ENCODE measurements at regions not wholly inside any gene's neighbourhood (a gene's known extent, or its start where the extent isn't known, plus 50 kb on each side); places are given as distances from the start of the nearest gene placed in this dataset.

DNA sequence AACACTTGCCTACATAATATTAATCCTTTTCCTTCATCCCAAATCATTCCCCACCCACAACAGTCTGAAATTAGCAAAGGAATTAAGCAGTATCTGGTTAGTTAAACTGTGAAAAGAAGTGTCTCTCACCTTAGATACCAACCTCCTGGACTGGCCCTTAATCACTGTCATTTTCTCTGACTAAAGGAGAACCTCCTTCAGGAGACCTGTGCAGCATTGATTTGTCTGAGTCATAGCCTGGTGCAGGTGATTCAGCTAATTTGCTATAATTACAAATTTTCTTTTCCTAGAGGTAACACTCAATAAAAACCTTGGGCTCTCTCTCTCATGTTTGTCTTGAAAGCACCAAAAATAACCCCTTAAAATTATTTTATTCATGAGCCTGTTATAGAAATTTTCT, 279.8 kb upstream of the SEMA6D start:
- DNase-seq = no peak

DNA sequence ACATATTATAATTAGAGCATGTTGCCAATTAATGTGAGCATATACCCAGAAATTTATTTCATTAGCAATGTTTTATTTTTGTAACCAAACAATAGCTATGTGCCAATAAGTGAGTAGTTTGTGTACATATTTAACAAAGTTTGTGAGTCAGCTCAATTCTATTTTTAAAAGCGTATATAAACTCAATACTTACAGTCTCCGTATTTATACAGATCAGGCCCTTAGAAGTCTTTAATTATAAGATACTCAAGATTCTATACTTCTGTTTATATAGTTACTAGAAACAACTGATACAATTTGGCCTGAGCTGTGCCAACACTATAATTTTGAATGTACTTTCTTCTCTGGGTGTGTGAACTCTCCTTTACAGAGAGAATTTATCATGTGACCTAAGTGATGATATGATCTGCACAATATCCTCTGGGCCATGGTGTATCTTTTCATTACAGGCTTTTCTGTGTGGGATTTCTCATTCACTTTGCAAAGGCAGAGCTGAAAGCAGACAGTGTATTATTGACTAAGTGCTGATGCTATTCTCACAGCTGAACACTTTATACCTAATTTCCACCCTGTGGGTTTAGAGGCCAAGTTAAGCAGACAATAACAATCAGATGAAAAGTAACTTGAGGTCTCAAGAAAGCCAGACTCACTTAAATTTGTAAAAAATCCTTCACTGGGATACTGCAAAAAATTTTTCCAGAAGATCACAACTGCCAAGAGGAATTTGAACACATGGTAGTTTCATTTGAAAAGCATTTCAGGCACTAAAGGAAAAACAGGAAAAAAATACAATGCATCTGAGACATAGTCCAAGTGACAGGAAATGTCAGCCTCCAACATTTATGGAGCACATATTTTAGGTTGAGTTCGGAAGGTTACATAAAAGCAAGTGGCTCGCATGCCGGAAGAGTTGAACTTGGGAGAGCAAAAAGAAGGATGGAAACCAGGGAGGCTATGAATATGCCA, 277.9 kb upstream of the SEMA6D start:
- DNase-seq = no peak

DNA sequence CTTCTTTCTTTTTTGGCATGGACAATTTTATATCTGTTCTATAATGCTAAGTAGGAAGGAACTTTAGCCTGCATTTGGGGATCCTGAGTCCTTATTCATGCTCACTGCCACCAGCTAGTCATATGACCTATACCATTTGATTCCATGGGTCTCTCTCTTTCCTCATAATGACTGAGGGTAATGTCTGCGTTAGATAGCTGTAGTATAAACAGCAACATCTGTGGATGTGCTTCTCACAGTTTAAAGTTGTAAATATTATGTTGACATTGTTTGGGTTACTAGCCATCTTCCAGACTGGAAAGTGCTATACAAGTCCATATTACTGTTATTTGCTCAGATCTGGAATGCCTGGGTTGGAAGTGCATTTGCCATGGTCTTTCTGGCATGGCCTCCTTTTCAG, 274.9 kb upstream of the SEMA6D start:
- DNase-seq = no peak

DNA sequence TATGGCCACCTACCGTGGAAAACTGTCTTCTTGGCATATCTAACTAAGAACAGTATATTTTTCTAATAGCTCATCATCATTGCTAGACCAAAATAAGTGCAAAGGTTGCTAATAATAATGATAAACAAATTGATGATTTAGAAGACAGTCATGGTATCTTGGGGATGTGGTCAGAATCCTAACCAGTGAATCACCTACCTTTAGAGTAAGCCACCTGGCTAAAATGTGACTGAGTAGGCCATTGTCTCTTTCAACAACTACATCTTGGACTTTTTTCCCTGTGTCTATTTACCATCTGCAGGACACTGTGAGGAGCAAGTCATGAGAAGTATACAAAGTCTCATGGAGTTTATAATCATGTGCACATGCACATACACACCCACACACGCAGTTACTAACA, 273.5 kb upstream of the SEMA6D start:
- no peak for DNase-seq

DNA sequence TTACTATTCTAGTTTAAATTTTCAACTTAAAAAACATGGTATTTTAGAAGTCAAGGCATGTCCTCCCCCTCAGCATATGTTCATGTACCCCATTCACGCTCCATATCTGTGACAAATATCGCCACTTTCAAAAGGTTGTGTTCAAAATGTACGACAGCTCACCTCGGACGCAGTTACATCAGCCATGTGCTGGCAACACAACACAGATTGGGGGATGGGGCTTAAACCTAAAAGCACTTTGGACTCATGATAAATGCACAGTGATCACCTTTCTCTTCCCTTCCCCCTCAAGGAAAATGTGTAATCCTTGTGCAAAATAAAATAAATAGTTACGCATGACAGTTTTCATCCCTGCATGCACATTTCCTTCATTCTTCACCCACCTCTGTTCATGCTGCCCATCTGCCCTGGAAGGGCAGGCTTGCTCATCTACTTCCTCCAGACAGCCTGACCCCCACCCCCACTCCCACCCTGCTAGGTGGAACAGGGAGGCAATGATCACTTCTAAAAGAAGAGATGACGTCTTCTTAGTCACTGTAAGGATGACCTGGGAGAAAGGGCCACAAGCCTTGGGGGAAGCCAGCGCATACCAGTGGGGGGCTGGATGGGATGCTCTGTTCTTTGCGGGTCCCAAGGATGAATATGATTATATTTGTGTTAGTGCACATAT, 271.4 kb upstream of the SEMA6D start:
- DNase-seq = no peak

DNA sequence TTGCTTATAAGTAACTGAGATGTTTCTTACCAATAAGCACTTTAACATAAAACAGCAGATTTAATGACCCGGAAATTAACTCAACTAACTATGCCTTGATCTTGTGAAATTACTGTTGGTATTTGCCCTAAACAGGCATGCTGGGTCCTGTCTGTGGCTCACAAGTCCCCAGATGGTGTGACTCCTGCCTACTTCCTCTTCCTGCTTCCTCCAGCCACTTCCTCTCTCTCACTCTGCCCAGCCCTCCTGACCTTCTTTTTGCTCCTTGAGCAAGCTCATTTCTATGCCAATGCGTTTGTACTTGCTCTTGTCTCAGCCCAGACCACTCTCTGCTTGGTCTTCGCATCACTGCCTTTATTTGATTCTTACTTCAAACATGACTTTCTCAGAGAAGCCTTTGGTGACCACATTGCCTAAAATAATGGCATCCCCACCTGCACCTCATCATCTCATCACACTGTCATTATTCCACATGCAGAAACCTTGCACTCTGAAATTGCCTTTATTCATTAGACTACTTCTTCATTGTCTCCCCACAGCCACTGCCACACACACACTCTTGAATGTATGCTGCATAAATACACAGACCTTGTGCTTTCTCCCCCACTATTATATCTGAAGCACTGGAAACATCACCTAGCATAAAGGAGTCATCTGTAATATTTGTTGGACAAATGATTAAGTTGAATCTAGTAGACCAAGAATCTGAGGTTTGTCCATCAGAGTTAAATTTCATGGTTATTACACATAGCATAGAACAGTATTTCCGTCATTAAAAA, 256.3 kb upstream of the SEMA6D start:
- DNase-seq = peak; percentile 74

DNA sequence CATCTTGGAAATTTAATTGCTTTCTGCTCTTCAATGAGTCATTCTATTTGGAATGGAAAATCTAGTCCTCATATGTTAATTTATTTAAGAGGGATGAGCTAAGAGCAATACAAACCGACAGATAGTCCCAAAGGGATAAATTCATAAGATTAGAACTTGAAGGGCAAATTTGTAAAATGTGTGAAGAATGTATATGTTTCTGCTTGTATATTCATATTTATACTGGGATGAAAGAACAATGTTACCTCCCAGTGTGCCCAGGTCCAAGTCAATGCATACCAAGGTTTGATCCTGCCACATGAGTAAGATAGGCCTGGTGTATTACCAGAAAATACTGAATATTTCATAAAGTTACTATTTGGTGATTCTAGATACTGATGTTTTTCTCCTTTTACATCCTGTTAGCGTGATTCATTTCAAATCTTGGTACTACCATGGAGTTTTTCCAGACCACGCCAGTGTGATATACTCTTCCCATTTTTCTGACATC, 255.6 kb upstream of the SEMA6D start:
- DNase-seq = no peak

DNA sequence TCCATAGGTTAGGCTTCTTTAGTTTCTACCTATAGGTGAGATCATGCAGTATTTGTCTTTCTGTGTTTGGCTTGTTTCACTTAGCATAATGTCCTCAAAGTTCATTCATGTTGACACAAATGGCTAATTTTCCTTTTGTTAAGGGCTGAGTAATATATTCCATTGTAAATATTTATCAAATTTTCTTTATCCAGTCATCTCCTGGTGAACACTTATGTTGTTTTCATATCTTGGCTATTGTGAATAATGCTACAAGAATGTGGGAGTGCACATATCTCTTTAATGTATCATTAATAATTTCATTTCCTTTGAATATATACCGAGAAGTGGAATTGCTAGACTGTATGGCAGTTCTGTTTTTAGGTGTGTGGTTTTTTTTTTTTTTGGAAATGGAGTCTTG, 250.9 kb upstream of the SEMA6D start:
- no peak for DNase-seq

DNA sequence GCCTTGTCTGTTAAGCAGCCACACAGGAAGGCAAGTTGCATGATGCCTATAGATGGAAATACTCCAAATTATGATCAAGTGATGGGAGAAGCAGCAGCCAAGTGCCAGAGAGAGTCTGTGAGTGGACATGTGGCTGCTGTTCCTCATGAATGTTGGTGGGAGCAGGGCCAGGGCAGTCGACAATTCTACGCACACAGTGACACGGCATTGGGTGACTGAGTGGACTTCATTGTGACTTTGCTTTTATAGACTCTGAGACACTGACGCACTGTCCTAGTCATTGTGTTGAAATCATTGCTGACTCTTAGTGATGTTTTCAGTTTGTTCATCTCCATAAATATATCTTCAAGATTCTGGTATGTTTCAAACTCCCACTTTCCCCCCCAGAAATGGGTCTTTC, 246.3 kb upstream of the SEMA6D start:
- no peak for DNase-seq

DNA sequence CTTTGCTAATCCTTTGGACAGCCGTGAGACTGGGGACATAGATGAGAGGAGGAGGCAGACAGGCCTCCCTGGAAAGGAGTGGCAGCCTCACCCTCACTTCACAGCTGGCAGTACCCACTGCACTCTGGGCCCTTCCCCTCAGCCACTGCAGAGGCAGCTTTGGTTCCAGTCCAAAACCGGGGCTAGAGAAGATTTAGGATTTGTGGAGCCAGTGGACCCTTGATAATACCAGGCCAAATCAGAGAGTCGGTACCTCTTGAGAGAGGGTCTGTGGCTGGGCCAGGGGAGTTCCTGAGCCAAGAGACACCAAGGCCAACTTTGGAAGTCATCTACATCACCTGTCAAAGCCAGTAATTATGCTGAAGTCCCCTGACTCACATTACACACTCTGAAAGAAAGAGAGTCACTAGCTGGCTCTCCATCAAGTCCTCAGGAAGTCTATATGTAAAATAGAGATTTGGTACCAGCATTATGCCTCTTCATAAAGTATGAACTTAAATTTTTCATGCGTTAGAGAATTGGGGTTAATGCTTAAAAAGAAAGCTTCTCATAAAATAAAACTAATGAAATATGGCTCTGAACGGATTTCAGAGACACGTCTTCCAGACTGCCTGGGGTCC, 244.1 kb upstream of the SEMA6D start:
- DNase-seq = no peak

DNA sequence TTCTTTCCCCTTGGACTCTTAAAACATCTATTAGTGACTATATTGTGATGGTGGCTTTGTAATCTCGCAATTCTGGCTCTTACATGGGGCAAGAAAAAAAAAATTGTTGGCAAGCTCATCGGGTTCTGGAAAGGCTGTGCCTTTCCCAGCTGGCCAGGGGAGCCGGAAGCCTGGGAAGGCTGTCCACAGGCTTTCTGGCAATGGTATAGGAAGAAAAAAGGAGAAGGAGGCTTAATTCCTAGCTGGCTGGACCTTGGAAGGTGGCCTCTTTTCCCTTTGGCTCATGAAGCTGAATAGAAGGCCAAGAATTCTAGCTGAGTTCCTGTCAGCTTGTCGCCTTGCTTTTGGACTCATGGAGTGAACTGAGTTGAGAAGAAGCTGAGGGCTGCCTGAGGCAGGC, 243.5 kb upstream of the SEMA6D start:
- DNase-seq = no peak

DNA sequence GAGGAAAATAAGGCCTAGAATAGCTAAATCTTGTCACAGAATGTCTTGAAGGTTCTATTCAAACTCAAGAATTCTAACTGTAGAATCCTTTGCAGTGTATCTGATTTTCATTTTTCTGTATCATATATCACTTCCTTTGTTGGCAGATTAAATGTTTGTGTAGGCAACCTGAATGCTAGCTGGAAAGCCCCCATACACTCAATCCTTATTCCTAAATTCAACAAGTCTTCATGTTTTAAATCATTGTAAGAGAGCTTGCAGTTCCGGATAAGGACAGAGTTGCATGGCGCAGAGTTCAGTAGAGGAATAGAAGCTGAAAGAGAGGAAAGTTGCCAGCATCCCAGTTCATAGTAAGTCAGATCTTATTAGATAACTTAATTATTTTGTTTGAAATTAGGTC, 242.0 kb upstream of the SEMA6D start:
- DNase-seq = no peak

DNA sequence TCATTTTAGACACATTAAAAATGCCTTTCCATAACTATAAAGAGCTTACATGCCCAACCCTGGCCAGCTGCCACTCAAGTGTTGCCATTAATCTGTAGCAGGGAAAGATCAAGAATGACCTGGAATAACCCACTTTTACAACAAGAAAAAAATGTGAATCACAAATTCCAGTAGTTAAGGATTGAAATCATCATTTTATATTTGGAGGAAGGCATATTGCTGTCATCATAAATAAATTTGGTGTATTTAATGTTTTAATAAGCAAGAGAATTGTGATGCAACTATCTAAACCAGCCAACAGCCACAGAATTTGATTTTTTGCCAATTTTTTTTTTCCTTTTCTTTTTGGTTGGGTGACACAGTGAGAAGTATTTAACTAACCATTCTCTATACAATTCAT, 240.0 kb upstream of the SEMA6D start:
- peak; percentile 54 for DNase-seq

DNA sequence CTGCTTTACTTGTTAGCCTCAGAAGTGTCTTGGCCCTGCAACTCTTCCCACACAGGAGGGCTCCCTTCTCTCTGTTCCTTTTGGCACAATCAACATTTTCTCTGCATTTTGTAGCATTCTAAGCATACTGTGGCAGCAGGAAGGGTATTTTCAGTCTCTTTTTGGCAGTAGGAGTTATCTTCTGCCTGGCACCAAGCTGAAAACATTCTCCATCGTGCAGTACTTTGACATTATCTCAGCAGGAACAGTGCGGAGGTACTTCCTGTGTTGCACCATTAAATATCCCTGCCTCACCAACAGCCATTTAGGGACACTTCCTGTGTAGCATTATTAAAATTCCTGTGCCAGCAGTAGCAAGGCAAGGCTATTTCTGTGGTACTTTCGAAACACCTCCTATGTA, 233.2 kb upstream of the SEMA6D start:
- peak; percentile 4 for DNase-seq

DNA sequence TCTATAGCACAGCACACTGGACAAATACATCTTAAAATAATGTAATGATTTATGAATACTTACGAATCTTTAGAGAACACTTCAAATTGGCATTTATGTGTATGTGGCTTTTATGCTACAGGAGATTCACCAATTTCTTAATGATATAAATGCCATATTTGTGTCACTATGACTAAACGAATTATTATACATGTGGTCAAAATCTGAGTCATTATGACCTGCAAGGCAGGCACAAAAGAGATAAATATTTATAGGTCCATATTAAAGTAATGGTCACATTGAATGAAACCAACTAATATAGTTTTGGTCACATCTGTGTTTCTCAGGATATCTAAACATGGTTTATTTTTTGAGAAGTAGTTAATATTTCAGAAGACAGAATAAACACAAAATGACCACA, 232.3 kb upstream of the SEMA6D start:
- DNase-seq = no peak

DNA sequence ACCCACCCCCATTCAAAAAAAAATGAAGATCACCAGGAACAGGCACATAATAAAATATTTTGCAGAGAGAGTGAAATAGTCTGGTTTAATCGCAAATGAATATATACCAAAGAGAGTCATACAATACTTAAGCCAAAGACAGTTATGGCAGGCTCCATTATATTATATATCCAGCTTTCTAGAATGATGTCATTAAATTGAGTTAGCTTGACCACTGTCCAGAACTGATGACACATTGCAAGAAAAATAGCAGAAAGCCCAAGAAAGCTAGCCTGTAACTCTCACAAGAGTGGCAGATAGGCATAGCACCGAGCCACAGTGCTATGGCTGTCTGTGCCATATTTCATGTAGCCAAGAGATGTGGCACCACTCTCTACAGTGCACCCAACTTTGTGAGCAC, 231.9 kb upstream of the SEMA6D start:
- DNase-seq = no peak

DNA sequence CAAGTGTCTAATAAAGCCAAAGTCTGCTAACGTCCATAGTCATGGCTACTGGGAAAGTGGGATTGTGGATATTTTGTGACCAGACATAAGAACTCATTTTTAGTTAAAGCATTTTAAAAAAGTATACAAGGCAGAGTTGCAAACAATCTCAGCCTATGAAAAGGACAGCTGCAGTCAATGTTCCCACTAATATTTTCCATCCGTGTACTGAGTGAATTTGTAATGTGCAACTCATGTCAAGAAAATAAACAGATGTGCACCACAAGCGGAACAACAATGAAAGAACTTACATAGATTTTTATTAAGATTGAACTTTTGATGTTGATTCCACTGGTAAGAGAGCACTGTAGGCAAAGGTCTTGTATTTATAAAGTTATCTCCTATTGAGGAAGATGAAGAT, 231.3 kb upstream of the SEMA6D start:
- DNase-seq = no peak

DNA sequence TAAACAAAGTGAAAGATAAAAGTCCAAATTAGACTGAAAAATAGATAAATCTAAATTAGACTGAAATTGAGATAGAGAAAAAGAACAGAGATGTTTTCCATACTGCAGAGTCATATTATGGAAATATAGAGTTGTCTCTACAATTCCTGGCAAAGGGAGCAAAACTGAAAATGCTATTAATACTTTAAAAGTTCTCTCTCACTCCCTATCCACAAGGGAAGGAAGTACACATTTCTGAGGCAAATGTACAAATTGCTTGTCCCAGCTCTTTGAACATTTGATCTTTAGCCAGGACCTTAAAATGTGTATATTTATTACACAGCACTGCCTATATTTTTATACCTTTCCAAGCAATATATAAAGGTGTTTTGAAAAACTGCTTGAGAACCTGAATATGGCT, 225.1 kb upstream of the SEMA6D start:
- no peak for DNase-seq

DNA sequence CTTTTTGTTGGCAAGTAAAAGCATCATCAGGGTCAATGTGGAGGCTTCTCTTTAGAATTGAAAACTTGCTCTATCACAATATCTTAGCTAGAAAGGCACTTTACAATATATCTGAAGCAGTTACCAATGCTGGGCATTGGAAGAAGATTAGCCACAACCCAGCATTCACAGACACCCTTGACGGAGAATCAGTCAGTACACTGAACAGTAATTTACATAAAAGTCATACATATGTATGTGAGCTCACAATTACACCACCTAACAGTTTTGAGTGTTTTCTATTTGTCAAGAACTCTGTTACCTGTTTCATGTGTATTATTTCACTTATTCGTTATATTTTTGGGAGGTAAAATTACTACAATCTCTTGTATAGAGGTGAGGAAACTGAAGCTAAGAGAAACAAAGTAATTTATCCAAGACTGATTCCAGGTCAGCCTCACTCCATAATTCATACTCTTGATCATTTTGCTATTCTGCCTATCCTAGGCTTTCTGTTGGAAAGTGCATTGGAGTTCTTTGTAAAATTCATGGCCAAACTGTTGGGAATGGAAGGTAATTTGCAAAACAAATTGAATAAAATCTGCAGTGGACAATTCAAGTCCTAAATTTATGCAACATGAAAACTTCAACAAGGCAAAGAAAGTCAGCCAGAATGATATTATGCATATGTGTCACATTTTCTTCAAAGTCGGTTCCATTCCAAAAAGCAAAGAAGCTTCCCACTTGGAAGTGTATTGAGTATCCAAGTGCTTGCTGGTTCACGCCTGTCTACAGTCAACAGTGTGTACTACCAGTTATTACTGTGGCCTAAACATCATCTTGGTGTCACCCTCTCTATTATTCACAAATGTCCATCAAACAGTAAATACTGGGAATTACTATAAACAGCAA, 223.7 kb upstream of the SEMA6D start:
- DNase-seq = no peak

DNA sequence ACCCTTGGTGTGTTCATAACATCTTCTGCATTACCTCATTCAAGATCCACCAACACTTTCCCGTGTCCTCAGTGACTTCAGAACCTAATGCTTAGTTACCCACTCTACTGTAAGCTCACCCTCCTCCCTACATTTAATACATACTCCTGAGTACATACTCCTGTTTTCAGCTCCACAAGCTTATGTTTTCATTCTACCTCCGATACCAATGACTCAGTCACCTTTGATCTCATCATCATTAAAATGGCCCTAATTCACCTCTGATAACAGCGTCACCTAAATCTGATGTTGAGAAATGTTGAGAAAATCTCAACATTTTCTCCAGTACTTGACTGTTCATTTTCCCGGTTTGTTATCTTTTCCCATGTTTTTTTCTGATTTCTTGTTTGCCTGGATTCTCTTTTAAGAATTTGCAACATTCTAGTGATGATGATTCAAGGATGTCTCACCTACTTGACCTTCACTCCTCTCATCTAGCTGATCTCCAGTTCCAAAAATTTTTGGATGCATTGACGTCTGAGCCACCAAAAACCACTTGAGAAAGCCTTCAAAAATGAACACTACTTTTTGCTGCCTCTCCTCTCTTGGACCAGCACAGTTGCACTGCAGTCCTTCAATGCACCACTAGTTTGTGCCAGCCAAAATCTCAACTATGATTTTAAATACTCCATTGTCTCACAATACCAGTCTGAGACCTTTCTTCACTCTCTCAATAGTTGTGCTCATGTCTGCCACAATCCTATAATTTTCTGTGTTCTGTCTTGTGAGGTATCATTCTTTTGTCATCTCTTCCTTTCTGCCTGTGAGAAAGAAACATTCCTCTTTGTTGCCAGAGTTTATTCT, 220.7 kb upstream of the SEMA6D start:
- DNase-seq = no peak

DNA sequence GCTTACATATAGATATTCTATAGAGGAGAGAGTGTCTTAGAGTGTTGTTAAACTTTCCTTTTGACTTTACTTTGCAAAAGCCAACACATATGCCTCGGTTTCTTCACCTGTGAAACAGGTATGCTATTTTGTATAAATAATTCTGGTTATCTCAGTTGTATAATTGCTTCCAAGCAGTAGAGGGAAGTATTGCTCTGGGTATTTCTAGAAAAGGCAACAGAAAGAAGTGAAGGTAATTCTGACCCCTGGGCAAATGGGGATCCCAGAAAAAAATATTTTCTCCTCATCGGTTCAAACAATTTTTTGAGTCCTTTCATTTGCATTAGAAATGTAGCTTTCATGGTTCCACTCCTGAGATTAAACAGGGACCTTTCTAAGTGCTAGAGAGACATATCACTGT, 216.5 kb upstream of the SEMA6D start:
- peak; percentile 19 for DNase-seq
